Activated T-cell treated with anti-CD3 and anti-CD28 coated beads, Interleukin-2, amount 50 U/mL, for 72 hours (primary cell): ENCODE measurements at regions not wholly inside any gene's neighbourhood (a gene's known extent, or its start where the extent isn't known, plus 50 kb on each side); places are given as distances from the start of the nearest gene placed in this dataset.

ENCODE experiments used
- ATAC-seq, 2 donors: fragments of 150-1000 bp; cut with Tn5 transposase; replicated peaks in 1 of 2; 2 replicates each; pipeline ENCODE4 v1.10.0; 2021; ENCODE audit warnings: moderate library complexity in 2 of 2, mild to moderate bottlenecking in 1 of 2
- DNase-seq, 2 donors: peaks; one replicate each; pipeline ENCODE4 v3.0.0; 2021 to 2022; ENCODE audit warnings: mixed read lengths in 1 of 2
- H3K27ac Mint-ChIP-seq: one replicate; pipeline ENCODE4 v1.8.0; 2022; ENCODE audit warnings: mild to moderate bottlenecking, moderate library complexity, mixed read lengths
- H3K27me3 Mint-ChIP-seq: one replicate; pipeline ENCODE4 v1.8.0; 2022; ENCODE audit warnings: low read depth, mixed read lengths
- H3K36me3 Mint-ChIP-seq, 2 donors: one replicate each; pipeline ENCODE4 v1.8.0; 2022; ENCODE audit warnings: mixed read lengths in 2 of 2, mild to moderate bottlenecking in 1 of 2; ENCODE audit not compliant: insufficient read depth in 2 of 2
- H3K4me1 Mint-ChIP-seq: one replicate; pipeline ENCODE4 v1.8.0; 2022; ENCODE audit warnings: low read depth, mixed read lengths
- H3K4me3 Mint-ChIP-seq, 2 donors: one replicate each; pipeline ENCODE4 v1.8.0; 2022; ENCODE audit warnings: mild to moderate bottlenecking in 2 of 2, mixed read lengths in 2 of 2, moderate library complexity in 2 of 2
- H3K9me3 Mint-ChIP-seq, 2 donors: one replicate each; pipeline ENCODE4 v1.8.0; 2022; ENCODE audit warnings: mixed read lengths in 2 of 2

DNA sequence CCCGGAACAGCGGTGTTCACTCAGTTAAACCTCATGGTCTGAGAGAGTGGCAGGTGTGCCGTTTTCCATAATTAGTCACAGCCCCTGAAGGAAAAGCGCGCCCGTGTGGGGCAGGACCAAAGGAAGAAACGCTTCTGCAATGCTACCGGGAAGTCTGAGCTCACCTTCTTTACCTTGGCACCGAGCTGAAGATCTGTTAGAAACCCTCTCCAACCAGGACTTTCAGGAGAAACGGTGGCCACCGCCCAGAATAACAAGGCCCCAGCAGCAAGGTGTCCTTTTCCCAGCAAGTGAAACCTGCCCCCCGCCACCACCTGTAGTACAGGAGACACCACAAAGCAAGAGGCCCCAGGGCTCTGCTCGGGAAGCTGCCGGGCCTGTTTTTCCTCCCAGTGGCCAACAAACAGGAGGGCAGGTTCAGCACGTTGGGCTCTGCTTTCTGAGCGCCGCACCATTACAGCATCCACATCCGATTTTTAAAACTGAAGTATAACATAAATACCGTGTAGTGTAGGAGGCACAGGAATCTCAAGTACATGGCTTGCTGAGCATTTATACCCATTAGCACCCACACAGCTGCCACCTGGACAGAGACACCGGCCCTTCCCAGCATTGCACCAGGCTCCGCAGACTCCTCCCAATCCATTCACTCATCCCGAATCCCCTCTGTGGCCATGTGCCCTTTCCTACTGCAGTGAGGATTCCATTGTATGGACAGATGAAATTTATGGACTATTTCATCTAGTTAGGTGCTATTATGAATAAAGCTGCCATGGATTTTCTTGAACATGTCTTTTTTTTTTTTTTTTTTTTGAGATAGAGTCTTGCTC is 121.8 kb upstream of the RIOK3 start:
- Mint-ChIP-seq H3K36me3 (peaks cover 2 to 8% of the 10 kb centered on the region in 2 donors), H3K27me3 (no peaks in the 10 kb centered on the region), H3K27ac (no peak overlapping the region), H3K4me3 (no peak overlapping the region), H3K9me3 (peaks cover 5 to 8% of the 10 kb centered on the region in 2 donors), H3K4me1 (no peaks in the 10 kb centered on the region)
- DNase-seq (no peak), ATAC-seq (no peak)

DNA sequence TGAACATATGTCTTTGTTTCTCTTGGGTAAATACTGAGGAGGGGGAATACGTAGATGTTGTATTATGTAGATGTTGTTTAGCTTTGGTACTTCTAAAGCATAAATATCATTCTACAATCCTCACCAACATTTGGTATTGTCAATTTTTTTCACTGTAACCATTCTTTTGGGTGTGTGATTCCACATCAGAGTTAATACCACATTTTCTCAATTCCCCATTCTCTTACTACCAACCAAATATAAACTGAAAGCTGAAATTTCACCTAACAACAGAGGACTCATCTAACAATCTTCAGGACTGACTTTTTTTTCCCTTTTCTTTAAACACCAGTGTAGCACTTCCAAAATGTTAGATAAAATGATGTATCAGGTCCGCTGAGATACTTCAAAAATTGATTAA is 120.7 kb upstream of the RIOK3 start:
- DNase-seq: no peak
- peaks cover 2 to 5% of the 10 kb centered on the region in 2 donors for H3K9me3 Mint-ChIP-seq
- no peak for ATAC-seq
- H3K4me3 Mint-ChIP-seq: no peak overlapping the region
- peaks cover 9% of the 10 kb centered on the region for H3K4me1 Mint-ChIP-seq
- H3K36me3 Mint-ChIP-seq: peaks cover 0 to 2% of the 10 kb centered on the region in 2 donors
- no peak overlapping the region for H3K27ac Mint-ChIP-seq
- no peaks in the 10 kb centered on the region for H3K27me3 Mint-ChIP-seq

DNA sequence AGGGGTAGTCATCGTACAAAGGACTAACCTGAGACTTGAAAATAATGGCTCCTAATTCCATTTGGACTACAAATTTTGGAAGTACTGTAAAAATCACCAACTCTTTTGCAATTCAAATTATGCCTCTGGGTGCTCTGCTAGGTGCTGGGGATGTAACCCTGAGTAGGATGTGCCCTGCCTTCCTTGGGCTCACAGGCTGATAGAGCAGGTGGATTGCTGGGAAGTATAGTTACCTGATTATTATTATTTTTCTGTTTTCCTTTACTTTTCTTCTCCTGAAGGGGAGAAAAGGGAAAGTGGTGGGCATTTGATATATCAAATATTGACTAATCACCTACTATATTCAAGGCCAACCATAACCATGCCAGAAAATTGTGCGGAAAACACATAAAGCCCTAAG is 119.3 kb upstream of the RIOK3 start:
- Mint-ChIP-seq H3K4me3 (no peak overlapping the region), H3K4me1 (peaks cover 9% of the 10 kb centered on the region), H3K9me3 (peaks cover 2 to 5% of the 10 kb centered on the region in 2 donors), H3K36me3 (peaks cover 0 to 2% of the 10 kb centered on the region in 2 donors), H3K27me3 (no peaks in the 10 kb centered on the region), H3K27ac (no peak overlapping the region)
- DNase-seq: no peak
- ATAC-seq: no peak

DNA sequence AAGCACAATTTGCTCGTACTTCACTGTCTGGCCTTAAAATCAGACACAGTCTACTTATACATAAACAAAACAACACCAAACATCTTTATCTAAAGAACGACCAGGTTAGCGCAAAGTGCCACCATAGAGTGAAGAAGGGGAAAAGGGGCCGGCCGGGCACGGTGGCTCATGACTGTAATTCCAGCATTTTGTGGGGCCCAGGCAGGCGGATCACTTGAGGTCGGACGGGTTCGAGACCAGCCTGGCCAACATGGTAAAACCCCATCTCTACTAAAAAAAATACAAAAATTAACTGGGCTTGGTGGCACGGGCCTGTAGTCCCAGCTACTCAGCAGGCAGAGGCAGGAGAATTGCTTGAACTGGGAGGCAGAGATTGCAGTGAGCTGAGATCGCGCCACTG is 118.5 kb upstream of the RIOK3 start:
- peaks cover 0 to 2% of the 10 kb centered on the region in 2 donors for H3K36me3 Mint-ChIP-seq
- peaks cover 2 to 4% of the 10 kb centered on the region in 2 donors for H3K9me3 Mint-ChIP-seq
- H3K4me3 Mint-ChIP-seq: no peak overlapping the region
- DNase-seq: no peak
- H3K27ac Mint-ChIP-seq: no peak overlapping the region
- no peak for ATAC-seq
- peaks cover 9% of the 10 kb centered on the region for H3K4me1 Mint-ChIP-seq
- no peaks in the 10 kb centered on the region for H3K27me3 Mint-ChIP-seq

DNA sequence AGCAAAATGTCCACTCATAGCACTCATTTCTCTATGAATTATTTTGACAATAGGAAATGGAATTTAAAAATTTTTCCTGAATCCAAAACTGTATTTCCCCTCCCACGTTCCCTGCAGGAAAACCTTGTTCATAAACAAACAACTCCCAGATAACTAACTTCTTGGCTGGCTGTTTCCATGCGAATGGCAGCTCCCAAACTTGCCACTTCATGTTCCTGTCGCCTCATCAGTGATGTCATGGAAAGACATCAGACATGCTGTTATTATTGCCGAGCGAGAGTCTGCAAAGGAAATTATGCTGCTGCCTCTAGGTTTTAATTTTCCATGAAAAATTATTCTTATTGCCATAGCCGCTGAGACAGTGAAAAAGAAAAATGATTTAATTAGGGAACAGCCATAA is 117.0 kb upstream of the RIOK3 start:
- ATAC-seq (no peak), DNase-seq (no peak)
- H3K27me3 Mint-ChIP-seq: no peaks in the 10 kb centered on the region
- H3K4me3 Mint-ChIP-seq: no peak overlapping the region
- H3K36me3 Mint-ChIP-seq: peaks cover 0 to 2% of the 10 kb centered on the region in 2 donors
- H3K9me3 Mint-ChIP-seq: no peaks in the 10 kb centered on the region
- peaks cover 14% of the 10 kb centered on the region for H3K4me1 Mint-ChIP-seq
- H3K27ac Mint-ChIP-seq: no peak overlapping the region

DNA sequence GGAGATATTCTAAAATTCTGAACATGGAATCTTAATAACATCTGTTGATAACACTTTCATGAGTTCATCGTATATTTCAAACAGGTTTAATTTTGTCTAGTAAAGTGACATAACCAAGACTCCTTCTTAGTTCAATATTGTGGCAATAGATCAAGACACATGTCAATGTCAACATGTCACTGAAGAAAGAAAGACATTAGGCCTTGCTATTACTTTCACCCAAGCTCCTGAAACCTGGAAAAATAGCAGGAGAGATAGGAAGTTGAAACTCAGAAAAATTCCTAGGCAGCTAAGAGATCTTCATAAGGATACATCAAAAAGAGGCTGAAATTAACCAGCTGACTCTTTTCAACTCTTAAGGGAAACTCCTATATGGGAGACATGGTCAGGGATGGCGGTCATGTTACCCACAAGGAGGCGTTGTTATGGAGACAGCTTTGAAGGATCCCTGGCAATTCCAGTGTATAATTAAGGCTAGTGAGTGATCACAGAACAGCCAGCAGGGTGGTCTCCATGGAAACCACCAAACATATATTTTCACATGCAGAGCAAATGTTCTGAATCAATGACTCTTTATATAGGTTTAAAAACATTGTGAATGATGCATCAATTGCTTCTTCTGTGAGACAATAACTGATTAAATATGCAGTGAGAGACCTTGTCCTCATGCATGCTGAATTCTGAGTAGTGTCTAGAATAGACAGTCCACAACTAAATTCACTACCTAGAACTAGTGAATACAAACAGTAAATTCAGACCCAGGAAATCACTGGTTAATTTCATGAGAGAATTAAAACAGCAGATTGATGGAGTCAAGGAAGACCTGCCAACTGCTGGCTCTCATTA is 115.3 kb upstream of the RIOK3 start:
- H3K36me3 Mint-ChIP-seq: no peaks in the 10 kb centered on the region
- H3K4me1 Mint-ChIP-seq: peaks cover 28% of the 10 kb centered on the region
- no peak overlapping the region for H3K27ac Mint-ChIP-seq
- no peaks in the 10 kb centered on the region for H3K9me3 Mint-ChIP-seq
- no peak overlapping the region for H3K4me3 Mint-ChIP-seq
- H3K27me3 Mint-ChIP-seq: no peaks in the 10 kb centered on the region
- DNase-seq (no peak), ATAC-seq (peak in 1 of 2 donors; percentile 31)

DNA sequence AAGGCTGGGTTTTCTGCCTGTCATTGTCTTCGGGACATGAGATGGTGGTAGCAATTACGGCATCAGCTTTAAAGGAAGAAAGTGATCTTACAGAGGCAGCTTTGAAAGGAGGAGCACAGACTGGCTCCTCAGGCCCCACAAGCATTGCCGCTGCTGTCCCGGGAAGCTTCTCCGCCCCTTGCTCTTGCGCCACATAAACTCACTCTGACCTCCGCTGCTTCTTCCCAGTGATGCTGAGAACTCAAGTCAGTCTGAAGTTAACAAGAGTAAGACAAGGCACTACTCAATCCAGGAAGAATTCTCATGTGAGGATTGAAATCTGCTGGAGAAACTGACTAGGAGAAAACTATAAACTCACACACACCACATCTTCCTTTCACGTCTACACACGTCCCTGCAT is 112.4 kb upstream of the RIOK3 start:
- no peak overlapping the region for H3K27ac Mint-ChIP-seq
- H3K27me3 Mint-ChIP-seq: no peaks in the 10 kb centered on the region
- H3K4me3 Mint-ChIP-seq: no peak overlapping the region
- no peak for DNase-seq
- H3K4me1 Mint-ChIP-seq: peaks cover 28% of the 10 kb centered on the region
- H3K36me3 Mint-ChIP-seq: peaks cover 0 to 8% of the 10 kb centered on the region in 2 donors
- ATAC-seq: no peak
- peaks cover 0 to 1% of the 10 kb centered on the region in 2 donors for H3K9me3 Mint-ChIP-seq

DNA sequence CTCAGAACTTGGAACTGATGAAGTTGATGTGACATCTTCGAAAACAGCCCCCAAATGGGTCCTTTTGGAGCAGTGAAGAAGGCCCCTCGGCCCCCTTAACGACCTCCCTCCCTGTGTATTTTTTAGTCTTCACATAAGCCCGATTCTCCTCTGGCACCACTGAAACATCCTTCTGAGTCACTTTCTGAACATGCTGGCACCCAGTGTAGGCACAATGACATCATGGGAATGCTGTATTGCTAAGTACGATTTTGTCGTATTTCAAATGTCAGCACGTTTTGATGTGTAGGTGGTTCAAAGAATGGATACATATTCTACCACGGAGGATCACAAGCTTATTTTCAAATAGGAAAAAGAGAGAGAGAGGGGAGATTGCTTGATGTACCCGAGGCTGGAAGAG is 111.7 kb upstream of the RIOK3 start:
- Mint-ChIP-seq H3K27ac (no peak overlapping the region), H3K4me1 (peaks cover 28% of the 10 kb centered on the region), H3K36me3 (peaks cover 0 to 9% of the 10 kb centered on the region in 2 donors), H3K27me3 (no peaks in the 10 kb centered on the region), H3K4me3 (peak overlapping the region; percentile 15 to 50), H3K9me3 (peaks cover 0 to 1% of the 10 kb centered on the region in 2 donors)
- peak; percentile 17 to 22 for DNase-seq
- peak; percentile 70 to 80 for ATAC-seq

DNA sequence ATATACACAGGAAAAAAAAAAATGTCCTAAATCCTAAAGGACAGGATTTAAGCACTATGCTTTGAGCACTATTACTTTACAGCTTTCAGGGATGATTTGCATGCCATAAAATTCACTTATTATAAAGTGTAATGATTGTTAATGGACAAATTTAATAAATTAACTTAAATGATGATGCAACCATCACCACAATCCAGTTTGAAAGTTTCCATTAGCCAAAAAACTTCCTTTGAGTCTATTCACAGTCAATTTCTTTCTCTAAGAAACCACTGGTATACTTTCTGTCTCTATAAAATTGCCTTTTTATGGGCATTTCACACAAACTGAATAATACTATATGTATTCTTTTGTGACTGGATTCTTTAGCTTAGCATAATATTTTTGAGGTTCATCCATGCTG is 111.1 kb upstream of the RIOK3 start:
- Mint-ChIP-seq H3K4me3 (no peak overlapping the region), H3K27me3 (no peaks in the 10 kb centered on the region), H3K4me1 (peaks cover 22% of the 10 kb centered on the region), H3K9me3 (peaks cover 0 to 1% of the 10 kb centered on the region in 2 donors), H3K27ac (no peak overlapping the region), H3K36me3 (peaks cover 0 to 10% of the 10 kb centered on the region in 2 donors)
- ATAC-seq: no peak
- no peak for DNase-seq

DNA sequence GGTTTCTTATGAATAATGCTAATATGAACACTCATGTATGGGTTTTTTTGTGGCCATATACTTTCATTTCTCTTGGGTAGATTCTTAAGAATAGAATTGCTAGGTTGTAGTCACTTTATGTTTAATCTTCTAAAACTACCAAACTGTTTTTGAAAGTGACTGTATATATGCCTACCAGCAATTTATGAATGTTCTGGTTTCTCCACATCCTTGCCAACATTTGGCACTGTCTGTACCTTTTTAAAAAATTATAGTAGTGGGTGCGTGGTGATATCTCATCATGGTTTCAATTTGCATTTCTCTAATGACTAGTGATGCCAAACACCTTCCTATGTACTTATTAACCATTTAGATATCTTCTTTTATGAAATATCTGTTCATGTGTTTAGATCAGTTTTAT is 110.6 kb upstream of the RIOK3 start:
- DNase-seq (no peak), ATAC-seq (peak in 1 of 2 donors; percentile 41)
- Mint-ChIP-seq H3K9me3 (peaks cover 0 to 1% of the 10 kb centered on the region in 2 donors), H3K27ac (no peak overlapping the region), H3K27me3 (no peaks in the 10 kb centered on the region), H3K4me1 (peaks cover 20% of the 10 kb centered on the region), H3K36me3 (peaks cover 0 to 10% of the 10 kb centered on the region in 2 donors), H3K4me3 (no peak overlapping the region)

DNA sequence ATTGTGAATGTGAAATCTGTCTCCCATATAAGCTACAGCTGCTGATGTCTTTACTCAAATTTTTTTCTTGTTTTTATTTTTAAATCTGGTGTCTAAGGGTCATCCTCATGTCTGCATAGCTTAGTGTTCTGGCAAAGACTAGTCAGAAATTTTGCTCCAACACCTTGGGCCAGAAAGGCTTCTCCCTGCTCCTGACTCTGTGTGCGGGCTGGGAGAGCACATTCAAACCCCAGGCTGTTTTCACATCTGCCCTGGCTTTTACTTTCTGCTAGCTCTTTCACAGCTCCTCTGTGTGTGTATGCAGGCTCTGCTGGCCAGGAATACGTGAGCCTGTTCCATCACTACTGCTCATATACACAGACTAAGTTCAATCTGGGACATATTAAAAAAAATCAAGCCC is 102.9 kb upstream of the RIOK3 start:
- peaks cover 9% of the 10 kb centered on the region for H3K4me1 Mint-ChIP-seq
- peaks cover 2% of the 10 kb centered on the region in 2 donors for H3K9me3 Mint-ChIP-seq
- H3K36me3 Mint-ChIP-seq: peaks cover 6 to 30% of the 10 kb centered on the region in 2 donors
- no peak overlapping the region for H3K27ac Mint-ChIP-seq
- DNase-seq: no peak
- no peak overlapping the region for H3K4me3 Mint-ChIP-seq
- ATAC-seq: no peak
- H3K27me3 Mint-ChIP-seq: no peaks in the 10 kb centered on the region

DNA sequence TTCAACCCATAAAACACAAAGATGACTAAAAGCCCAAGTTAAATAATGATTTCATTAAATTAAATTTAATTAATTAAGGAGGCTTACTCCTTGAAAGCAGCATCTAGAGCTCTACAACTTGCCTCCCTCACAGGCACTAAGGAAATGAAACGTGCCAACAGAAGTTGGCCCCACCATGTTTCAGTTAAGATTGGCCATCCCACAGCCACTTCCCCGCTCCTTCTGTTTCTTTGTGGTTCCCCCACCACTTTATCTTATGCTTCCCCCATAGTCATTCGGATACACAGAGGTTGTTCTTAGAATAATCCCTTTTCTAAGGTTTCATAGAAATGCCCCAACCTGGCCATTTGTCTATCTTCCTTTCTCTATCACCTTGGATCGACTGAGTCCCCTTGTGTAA is 101.6 kb upstream of the RIOK3 start:
- peaks cover 6 to 28% of the 10 kb centered on the region in 2 donors for H3K36me3 Mint-ChIP-seq

DNA sequence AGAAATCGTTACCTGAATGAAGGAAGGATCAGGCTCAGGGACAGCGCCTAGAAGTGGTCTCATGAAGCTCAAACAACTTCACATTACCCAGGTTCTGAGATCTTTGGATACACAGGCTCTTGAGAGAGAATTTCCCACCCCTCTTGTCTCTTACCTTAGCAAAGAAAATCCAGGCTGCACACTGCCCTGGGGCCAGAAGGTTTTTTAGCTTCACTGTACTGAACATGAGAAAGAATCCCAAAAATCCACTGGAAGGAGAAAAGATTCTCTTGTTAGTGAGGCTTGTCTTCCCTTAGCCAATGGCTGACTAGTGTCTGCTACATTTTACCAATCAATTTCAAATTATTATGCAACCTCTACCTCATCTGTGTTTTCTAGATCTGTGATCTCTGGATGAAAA is 101.0 kb upstream of the RIOK3 start:
- Mint-ChIP-seq H3K36me3 (peaks cover 6 to 28% of the 10 kb centered on the region in 2 donors), H3K27me3 (no peaks in the 10 kb centered on the region), H3K27ac (no peak overlapping the region), H3K9me3 (peaks cover 2% of the 10 kb centered on the region in 2 donors), H3K4me3 (no peak overlapping the region), H3K4me1 (peaks cover 13% of the 10 kb centered on the region)
- ATAC-seq (no peak), DNase-seq (no peak)

More for the DNA sequence above, 101.6 kb upstream of the RIOK3 start:
- Mint-ChIP-seq H3K27ac (no peak overlapping the region), H3K4me1 (peaks cover 13% of the 10 kb centered on the region), H3K9me3 (peaks cover 2% of the 10 kb centered on the region in 2 donors), H3K4me3 (no peak overlapping the region), H3K27me3 (no peaks in the 10 kb centered on the region)
- ATAC-seq (no peak), DNase-seq (no peak)
